SHP77 treated with DMSO at 0.1 percent for 48 hours (cell line): ENCODE measurements at regions not wholly inside any gene's neighbourhood (a gene's known extent, or its start where the extent isn't known, plus 50 kb on each side); places are given as distances from the start of the nearest gene placed in this dataset.
"Not testable (repeated sequence)": the region's sequence is repeated elsewhere in the genome, so short reads cannot be mapped to it uniquely, and the experiment has no call there.

ENCODE experiments used
- DNase-seq: peaks from one replicate; lab custom pipeline; 2025; lab: John Stamatoyannopoulos, UW

- DNase-seq = no peak
Measured at GRCh38 chr5:85395526-85395925, 1010.8 kb upstream of the EDIL3 start.

GRCh38 chr5:85397451-85397850, 1012.8 kb upstream of the EDIL3 start:
- DNase-seq = no peak

- no peak for DNase-seq
Measured at GRCh38 chr5:85428426-85428934, 1043.8 kb upstream of the EDIL3 start.

- not testable (repeated sequence) for DNase-seq
Measured at GRCh38 chr5:85431726-85432125, 1047.0 kb upstream of the EDIL3 start.

GRCh38 chr5:85441156-85441555, 1056.5 kb upstream of the EDIL3 start:
- no peak for DNase-seq

GRCh38 chr5:85441853-85442252, 1057.2 kb upstream of the EDIL3 start:
- DNase-seq = no peak

- DNase-seq = no peak
Measured at GRCh38 chr5:85452322-85453025, 1067.8 kb upstream of the EDIL3 start.

GRCh38 chr5:85453026-85453349, 1068.3 kb upstream of the EDIL3 start:
- DNase-seq = no peak

- no peak for DNase-seq
Measured at GRCh38 chr5:85458319-85458718, 1073.6 kb upstream of the EDIL3 start.

GRCh38 chr5:85462957-85463356, 1078.3 kb upstream of the EDIL3 start:
- DNase-seq = no peak

GRCh38 chr5:85466423-85466822, 1081.7 kb upstream of the EDIL3 start:
- DNase-seq = no peak

- no peak for DNase-seq
Measured at GRCh38 chr5:85472749-85473148, 1088.1 kb upstream of the EDIL3 start.

GRCh38 chr5:85475151-85475550, 1090.5 kb upstream of the EDIL3 start:
- not testable (repeated sequence) for DNase-seq

GRCh38 chr5:85476617-85477016, 1091.9 kb upstream of the EDIL3 start:
- no peak for DNase-seq

GRCh38 chr5:85479849-85480248, 1095.2 kb upstream of the EDIL3 start:
- DNase-seq = no peak

- DNase-seq = no peak
Measured at GRCh38 chr5:85484982-85485574, 1100.4 kb upstream of the EDIL3 start.

- DNase-seq = no peak
Measured at GRCh38 chr5:85488295-85488694, 1103.6 kb upstream of the EDIL3 start.

GRCh38 chr5:85500869-85501268, 1116.2 kb upstream of the EDIL3 start:
- DNase-seq = no peak

GRCh38 chr5:85512896-85513295, 1104.8 kb upstream of the COX7C start:
- no peak for DNase-seq

GRCh38 chr5:85515588-85515987, 1102.2 kb upstream of the COX7C start:
- DNase-seq = no peak

- no peak for DNase-seq
Measured at GRCh38 chr5:85517386-85517785, 1100.4 kb upstream of the COX7C start.

- DNase-seq = no peak
Measured at GRCh38 chr5:85533341-85534047, 1084.2 kb upstream of the COX7C start.

GRCh38 chr5:85538362-85538761, 1079.4 kb upstream of the COX7C start:
- no peak for DNase-seq
